HCT116 (cell line): ENCODE measurements at regions not wholly inside any gene's neighbourhood (a gene's known extent, or its start where the extent isn't known, plus 50 kb on each side); places are given as distances from the start of the nearest gene placed in this dataset.

Experiments used
- CEBPB ChIP-seq: IDR thresholded peaks from 2 replicates; pipeline ENCODE4 v1.6.1; 2012; ENCODE audit warnings: low read depth
- EGR1 ChIP-seq: IDR thresholded peaks from 2 replicates; pipeline ENCODE4 v1.6.1; 2012; ENCODE audit warnings: low read depth
- EZH2 ChIP-seq: fragments of 200-600 bp; sonication (generic); IDR thresholded peaks from 2 replicates; pipeline ENCODE4 v1.6.1; 2017; ENCODE audit warnings: antibody characterized with exemption, mixed run types
- EZH2phosphoT487 ChIP-seq: fragments of 200-600 bp; IDR thresholded peaks from 2 replicates; pipeline ENCODE4 v1.6.1; 2018; ENCODE audit warnings: antibody characterized with exemption, borderline replicate concordance
- FOSL1 ChIP-seq: IDR thresholded peaks from 2 replicates; pipeline ENCODE4 v1.6.1; 2012; ENCODE audit warnings: low read depth
- POLR2A ChIP-seq: IDR thresholded peaks from 2 replicates; pipeline ENCODE4 v1.7.0; 2011; ENCODE audit warnings: borderline replicate concordance; ENCODE audit not compliant: insufficient read depth, insufficient read length; ENCODE audit errors: extremely low read depth
- RAD21 ChIP-seq: IDR thresholded peaks from 2 replicates; pipeline ENCODE4 v1.6.1; 2012; ENCODE audit warnings: low read depth, mild to moderate bottlenecking
- SIN3A ChIP-seq: IDR thresholded peaks from 2 replicates; pipeline ENCODE4 v1.6.1; 2012; ENCODE audit warnings: low read depth
- YY1 ChIP-seq: IDR thresholded peaks from 2 replicates; pipeline ENCODE4 v1.6.1; 2011; ENCODE audit warnings: low read length, low read depth, moderate library complexity, mild to moderate bottlenecking; ENCODE audit not compliant: insufficient replicate concordance; ENCODE audit errors: extremely low read depth
- TF ChIP-seq, protein P1 (sequence below), 3 experiments: fragments of 200-600 bp in 1 of 3; sonication (generic) in 1 of 3; IDR thresholded peaks in 2 of 3; conservative IDR thresholded peaks in 1 of 3; 2 replicates each; pipeline ENCODE4 v1.5.1; 2012 to 2017; ENCODE audit warnings: low read depth in 2 of 3, low read length in 2 of 3, antibody characterized with exemption in 1 of 3, borderline replicate concordance in 1 of 3, control low read depth in 1 of 3, mild to moderate bottlenecking in 1 of 3, mixed read lengths in 1 of 3, mixed run types in 1 of 3, moderate library complexity in 1 of 3; ENCODE audit not compliant: insufficient read depth in 1 of 3
- TF ChIP-seq, protein P2 (sequence below): IDR thresholded peaks from 2 replicates; pipeline ENCODE4 v1.6.1; 2012

DNA sequence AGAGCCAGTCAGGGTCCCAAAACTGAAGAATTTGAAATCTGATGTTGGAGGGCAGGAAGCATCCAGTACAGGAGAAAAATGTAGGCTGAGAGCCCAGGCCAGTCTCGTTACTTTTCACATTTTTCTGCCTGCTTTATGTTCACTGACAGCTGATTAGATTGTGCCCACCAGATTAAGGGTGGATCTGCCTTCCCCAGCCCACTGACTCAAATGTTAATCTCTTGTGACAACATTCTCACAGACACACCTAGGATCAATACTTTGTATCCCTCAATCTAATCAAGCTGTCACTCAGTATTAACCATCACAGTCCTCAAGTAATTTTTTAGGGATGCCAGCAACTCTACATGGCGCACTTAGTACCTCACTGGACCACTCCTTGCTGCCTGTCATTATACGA lies 1345.3 kb downstream of the FAM181B start:
- TF ChIP-seq, protein P1, sequence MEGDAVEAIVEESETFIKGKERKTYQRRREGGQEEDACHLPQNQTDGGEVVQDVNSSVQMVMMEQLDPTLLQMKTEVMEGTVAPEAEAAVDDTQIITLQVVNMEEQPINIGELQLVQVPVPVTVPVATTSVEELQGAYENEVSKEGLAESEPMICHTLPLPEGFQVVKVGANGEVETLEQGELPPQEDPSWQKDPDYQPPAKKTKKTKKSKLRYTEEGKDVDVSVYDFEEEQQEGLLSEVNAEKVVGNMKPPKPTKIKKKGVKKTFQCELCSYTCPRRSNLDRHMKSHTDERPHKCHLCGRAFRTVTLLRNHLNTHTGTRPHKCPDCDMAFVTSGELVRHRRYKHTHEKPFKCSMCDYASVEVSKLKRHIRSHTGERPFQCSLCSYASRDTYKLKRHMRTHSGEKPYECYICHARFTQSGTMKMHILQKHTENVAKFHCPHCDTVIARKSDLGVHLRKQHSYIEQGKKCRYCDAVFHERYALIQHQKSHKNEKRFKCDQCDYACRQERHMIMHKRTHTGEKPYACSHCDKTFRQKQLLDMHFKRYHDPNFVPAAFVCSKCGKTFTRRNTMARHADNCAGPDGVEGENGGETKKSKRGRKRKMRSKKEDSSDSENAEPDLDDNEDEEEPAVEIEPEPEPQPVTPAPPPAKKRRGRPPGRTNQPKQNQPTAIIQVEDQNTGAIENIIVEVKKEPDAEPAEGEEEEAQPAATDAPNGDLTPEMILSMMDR (IDR thresholded peaks at IDR 0.05 in 2 of 3, conservative IDR thresholded peaks at IDR 0.05 in 1 of 3; ENCODE audit: borderline replicate concordance in 1 of 3, insufficient read depth in 1 of 3, low read depth in 2 of 3, low read length in 2 of 3), result no peak
- TF ChIP-seq YY1, result no peak
- no peak for TF ChIP-seq EZH2phosphoT487
- TF ChIP-seq, protein P2, sequence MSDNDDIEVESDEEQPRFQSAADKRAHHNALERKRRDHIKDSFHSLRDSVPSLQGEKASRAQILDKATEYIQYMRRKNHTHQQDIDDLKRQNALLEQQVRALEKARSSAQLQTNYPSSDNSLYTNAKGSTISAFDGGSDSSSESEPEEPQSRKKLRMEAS, result no peak
- TF ChIP-seq CEBPB, result no peak
- TF ChIP-seq POLR2A, result no peak
- TF ChIP-seq SIN3A, result no peak
- no peak for TF ChIP-seq FOSL1
- TF ChIP-seq EGR1, result no peak
- no peak for TF ChIP-seq EZH2
- no peak for TF ChIP-seq RAD21
